GM19452 (cell line): ENCODE measurements at regions not wholly inside any gene's neighbourhood (a gene's known extent, or its start where the extent isn't known, plus 50 kb on each side); places are given as distances from the start of the nearest gene placed in this dataset.

Experiments
- ATAC-seq: cut with Tn5 transposase; IDR thresholded peaks from one replicate; pipeline ENCODE4 v1.9.1; 2021; ENCODE audit not compliant: unreplicated experiment

- no peak for ATAC-seq
These were observed 54.0 kb upstream of the LDB2 start for GRCh38 chr4:16952462-16952871.
